ENCODE measurements at regions not wholly inside any gene's neighbourhood (a gene's known extent, or its start where the extent isn't known, plus 50 kb on each side); places are given as distances from the start of the nearest gene placed in this dataset.

DNA sequence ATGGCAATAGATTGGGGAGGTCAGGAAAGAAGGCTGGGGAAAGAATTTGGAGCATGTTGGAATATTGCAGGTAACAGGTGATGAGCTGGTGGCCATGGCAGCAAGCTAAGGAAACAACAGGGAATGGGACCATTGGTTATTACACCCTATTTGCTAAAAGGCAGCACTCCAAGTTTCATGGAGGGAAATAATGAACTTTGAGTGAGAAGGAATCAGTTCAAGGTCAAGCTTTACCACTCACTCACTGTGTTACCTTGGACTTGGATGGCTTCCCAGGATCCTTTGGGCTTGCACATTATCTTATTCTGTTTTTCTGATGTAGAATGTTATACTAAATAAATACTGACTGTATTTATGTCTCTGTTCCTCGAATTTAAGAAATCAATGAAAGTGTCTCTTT is 792.8 kb upstream of the CDH8 start:
- TF ChIP-seq YY1 (IDR thresholded peaks at IDR 0.05; ENCODE audit: low read depth) (no peak), USF1 (IDR thresholded peaks at IDR 0.05) (no peak)
